ENCODE measurements at regions not wholly inside any gene's neighbourhood (a gene's known extent, or its start where the extent isn't known, plus 50 kb on each side); places are given as distances from the start of the nearest gene placed in this dataset.

DNA sequence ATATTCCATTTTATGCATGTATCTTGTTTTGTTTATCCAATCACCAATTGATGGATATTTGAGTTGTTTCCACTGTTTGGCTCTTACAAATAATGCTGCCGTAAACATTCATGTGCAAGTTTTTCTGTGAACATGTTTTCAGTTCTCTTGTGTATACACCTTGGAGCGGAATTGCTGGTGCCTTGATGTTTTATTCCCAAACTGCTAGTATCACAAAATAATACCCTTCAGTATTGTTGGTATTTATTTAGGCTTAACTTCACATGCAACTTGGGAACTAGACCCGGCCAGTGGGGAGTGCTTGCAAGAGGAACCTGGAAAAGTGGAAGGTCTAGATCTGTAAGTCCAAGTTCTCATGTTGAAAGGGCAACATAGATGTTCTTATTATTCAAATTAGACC lies 115.9 kb downstream of the CRYAA start:
- H3K4me3 Mint-ChIP-seq = no peak overlapping the region
- Histone ChIP-seq H3K27me3 (ENCODE audit: insufficient read depth) (no peaks in the 10 kb centered on the region), H2AFZ (no peak overlapping the region), H3K4me3 (no peak overlapping the region), H3F3A (replicated peaks; ENCODE audit: low read depth) (no peaks in the 10 kb centered on the region), H3K9me2 (ENCODE audit: insufficient read depth) (peaks cover 7% of the 10 kb centered on the region; the same call in 1 of the 2 replicates), H4K20me1 (replicated peaks; ENCODE audit: insufficient read depth) (no peaks in the 10 kb centered on the region), H3K79me2 (replicated peaks; ENCODE audit: insufficient read depth) (no peaks in the 10 kb centered on the region), H3K27ac (ENCODE audit: low read depth) (no peak overlapping the region), H3K4me1 (ENCODE audit: insufficient read depth) (no peaks in the 10 kb centered on the region), H3K4me2 (no peak overlapping the region), H3K36me3 (ENCODE audit: insufficient read depth) (no peaks in the 10 kb centered on the region; the same call in 1 of the 2 replicates)
- H3K27me3 Mint-ChIP-seq (ENCODE audit: insufficient read depth, low read depth, poor library complexity) = peaks cover 7% of the 10 kb centered on the region
- TF ChIP-seq, protein P1, sequence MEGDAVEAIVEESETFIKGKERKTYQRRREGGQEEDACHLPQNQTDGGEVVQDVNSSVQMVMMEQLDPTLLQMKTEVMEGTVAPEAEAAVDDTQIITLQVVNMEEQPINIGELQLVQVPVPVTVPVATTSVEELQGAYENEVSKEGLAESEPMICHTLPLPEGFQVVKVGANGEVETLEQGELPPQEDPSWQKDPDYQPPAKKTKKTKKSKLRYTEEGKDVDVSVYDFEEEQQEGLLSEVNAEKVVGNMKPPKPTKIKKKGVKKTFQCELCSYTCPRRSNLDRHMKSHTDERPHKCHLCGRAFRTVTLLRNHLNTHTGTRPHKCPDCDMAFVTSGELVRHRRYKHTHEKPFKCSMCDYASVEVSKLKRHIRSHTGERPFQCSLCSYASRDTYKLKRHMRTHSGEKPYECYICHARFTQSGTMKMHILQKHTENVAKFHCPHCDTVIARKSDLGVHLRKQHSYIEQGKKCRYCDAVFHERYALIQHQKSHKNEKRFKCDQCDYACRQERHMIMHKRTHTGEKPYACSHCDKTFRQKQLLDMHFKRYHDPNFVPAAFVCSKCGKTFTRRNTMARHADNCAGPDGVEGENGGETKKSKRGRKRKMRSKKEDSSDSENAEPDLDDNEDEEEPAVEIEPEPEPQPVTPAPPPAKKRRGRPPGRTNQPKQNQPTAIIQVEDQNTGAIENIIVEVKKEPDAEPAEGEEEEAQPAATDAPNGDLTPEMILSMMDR (conservative IDR thresholded peaks at IDR 0.05; ENCODE audit: low read depth in 2 of 2) = no peak
- TF ChIP-seq, protein P2, sequence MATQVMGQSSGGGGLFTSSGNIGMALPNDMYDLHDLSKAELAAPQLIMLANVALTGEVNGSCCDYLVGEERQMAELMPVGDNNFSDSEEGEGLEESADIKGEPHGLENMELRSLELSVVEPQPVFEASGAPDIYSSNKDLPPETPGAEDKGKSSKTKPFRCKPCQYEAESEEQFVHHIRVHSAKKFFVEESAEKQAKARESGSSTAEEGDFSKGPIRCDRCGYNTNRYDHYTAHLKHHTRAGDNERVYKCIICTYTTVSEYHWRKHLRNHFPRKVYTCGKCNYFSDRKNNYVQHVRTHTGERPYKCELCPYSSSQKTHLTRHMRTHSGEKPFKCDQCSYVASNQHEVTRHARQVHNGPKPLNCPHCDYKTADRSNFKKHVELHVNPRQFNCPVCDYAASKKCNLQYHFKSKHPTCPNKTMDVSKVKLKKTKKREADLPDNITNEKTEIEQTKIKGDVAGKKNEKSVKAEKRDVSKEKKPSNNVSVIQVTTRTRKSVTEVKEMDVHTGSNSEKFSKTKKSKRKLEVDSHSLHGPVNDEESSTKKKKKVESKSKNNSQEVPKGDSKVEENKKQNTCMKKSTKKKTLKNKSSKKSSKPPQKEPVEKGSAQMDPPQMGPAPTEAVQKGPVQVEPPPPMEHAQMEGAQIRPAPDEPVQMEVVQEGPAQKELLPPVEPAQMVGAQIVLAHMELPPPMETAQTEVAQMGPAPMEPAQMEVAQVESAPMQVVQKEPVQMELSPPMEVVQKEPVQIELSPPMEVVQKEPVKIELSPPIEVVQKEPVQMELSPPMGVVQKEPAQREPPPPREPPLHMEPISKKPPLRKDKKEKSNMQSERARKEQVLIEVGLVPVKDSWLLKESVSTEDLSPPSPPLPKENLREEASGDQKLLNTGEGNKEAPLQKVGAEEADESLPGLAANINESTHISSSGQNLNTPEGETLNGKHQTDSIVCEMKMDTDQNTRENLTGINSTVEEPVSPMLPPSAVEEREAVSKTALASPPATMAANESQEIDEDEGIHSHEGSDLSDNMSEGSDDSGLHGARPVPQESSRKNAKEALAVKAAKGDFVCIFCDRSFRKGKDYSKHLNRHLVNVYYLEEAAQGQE (IDR thresholded peaks at IDR 0.05; ENCODE audit: unreplicated experiment) = no peak
- TF ChIP-seq, protein P3, sequence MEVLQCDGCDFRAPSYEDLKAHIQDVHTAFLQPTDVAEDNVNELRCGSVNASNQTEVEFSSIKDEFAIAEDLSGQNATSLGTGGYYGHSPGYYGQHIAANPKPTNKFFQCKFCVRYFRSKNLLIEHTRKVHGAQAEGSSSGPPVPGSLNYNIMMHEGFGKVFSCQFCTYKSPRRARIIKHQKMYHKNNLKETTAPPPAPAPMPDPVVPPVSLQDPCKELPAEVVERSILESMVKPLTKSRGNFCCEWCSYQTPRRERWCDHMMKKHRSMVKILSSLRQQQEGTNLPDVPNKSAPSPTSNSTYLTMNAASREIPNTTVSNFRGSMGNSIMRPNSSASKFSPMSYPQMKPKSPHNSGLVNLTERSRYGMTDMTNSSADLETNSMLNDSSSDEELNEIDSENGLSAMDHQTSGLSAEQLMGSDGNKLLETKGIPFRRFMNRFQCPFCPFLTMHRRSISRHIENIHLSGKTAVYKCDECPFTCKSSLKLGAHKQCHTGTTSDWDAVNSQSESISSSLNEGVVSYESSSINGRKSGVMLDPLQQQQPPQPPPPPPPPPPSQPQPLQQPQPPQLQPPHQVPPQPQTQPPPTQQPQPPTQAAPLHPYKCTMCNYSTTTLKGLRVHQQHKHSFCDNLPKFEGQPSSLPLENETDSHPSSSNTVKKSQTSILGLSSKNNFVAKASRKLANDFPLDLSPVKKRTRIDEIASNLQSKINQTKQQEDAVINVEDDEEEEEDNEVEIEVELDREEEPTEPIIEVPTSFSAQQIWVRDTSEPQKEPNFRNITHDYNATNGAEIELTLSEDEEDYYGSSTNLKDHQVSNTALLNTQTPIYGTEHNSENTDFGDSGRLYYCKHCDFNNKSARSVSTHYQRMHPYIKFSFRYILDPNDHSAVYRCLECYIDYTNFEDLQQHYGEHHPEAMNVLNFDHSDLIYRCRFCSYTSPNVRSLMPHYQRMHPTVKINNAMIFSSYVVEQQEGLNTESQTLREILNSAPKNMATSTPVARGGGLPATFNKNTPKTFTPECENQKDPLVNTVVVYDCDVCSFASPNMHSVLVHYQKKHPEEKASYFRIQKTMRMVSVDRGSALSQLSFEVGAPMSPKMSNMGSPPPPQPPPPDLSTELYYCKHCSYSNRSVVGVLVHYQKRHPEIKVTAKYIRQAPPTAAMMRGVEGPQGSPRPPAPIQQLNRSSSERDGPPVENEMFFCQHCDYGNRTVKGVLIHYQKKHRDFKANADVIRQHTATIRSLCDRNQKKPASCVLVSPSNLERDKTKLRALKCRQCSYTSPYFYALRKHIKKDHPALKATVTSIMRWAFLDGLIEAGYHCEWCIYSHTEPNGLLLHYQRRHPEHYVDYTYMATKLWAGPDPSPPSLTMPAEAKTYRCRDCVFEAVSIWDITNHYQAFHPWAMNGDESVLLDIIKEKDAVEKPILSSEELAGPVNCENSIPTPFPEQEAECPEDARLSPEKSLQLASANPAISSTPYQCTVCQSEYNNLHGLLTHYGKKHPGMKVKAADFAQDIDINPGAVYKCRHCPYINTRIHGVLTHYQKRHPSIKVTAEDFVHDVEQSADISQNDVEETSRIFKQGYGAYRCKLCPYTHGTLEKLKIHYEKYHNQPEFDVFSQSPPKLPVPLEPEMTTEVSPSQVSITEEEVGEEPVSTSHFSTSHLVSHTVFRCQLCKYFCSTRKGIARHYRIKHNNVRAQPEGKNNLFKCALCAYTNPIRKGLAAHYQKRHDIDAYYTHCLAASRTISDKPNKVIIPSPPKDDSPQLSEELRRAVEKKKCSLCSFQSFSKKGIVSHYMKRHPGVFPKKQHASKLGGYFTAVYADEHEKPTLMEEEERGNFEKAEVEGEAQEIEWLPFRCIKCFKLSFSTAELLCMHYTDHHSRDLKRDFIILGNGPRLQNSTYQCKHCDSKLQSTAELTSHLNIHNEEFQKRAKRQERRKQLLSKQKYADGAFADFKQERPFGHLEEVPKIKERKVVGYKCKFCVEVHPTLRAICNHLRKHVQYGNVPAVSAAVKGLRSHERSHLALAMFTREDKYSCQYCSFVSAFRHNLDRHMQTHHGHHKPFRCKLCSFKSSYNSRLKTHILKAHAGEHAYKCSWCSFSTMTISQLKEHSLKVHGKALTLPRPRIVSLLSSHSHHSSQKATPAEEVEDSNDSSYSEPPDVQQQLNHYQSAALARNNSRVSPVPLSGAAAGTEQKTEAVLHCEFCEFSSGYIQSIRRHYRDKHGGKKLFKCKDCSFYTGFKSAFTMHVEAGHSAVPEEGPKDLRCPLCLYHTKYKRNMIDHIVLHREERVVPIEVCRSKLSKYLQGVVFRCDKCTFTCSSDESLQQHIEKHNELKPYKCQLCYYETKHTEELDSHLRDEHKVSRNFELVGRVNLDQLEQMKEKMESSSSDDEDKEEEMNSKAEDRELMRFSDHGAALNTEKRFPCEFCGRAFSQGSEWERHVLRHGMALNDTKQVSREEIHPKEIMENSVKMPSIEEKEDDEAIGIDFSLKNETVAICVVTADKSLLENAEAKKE (CRISPR knock-in tag; IDR thresholded peaks at IDR 0.05) = no peak
- TF ChIP-seq POLR2AphosphoS5 (IDR thresholded peaks at IDR 0.05; ENCODE audit: low read depth) (no peak), ZNF331 (CRISPR knock-in tag; IDR thresholded peaks at IDR 0.05; ENCODE audit: low read depth) (no peak), EZH2 (IDR thresholded peaks at IDR 0.05; ENCODE audit: low read depth, unreplicated experiment) (no peak)
- H3K9me3 Mint-ChIP-seq = no peaks in the 10 kb centered on the region
- peaks cover 10% of the 10 kb centered on the region; the same call in 2 of the 3 replicates for H3K4me1 Mint-ChIP-seq
- ATAC-seq = no peak
- no peak for DNase-seq (ENCODE audit: low spot score)
- H3K36me3 Mint-ChIP-seq (ENCODE audit: low read depth) = no peaks in the 10 kb centered on the region
- no peak overlapping the region for H3K27ac Mint-ChIP-seq

All from GM23338 (cell line).